ENCODE measurements at regions not wholly inside any gene's neighbourhood (a gene's known extent, or its start where the extent isn't known, plus 50 kb on each side); places are given as distances from the start of the nearest gene placed in this dataset.

DNA sequence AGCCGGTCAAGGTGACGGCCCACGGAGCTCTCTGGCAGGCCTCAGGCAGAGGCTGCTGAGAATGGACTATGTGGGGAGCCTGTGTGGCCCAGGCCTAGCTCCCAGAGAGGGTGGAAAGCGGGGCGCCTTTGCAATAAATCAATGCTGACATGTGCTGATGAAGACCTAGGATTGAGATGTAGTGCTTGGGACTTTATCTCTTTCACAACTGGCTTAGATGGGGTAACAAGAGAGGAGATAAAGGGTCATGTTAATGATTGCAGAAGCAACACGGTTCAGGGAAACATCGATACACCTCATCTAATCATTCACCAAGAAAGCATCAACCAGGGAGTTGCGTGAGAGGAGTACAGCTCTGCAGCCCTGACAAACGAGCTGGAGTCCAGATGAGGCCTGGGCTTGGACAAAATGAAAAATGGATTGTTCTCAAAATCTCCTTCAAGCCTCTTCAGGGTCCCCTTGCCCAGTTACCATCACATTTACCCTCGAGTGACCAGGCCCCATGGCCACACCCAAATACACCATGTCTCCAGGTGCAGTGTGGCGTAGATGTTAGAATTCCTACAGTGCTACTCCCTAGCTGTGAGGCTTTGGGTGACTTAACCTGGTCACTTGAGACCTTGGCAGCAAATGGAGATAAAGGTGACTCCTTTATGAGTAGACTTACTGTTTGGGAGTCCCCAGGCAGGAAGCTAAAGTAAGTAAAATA, 146.4 kb upstream of the LIPC start:
- WGBS, 3 donors: 79 to 93% (median 91%) methylated on average over 11 of the region's 11 CpGs
- Histone ChIP-seq H3K9me3 (no peaks in the 10 kb centered on the region), H3K27ac (no peak overlapping the region), H3K4me3 (no peak overlapping the region), H3K36me3 (ENCODE audit: insufficient read depth in 1 of 2, low read depth in 1 of 2) (no peaks in the 10 kb centered on the region), H3K4me1 (no peaks in the 10 kb centered on the region), H3K27me3 (ENCODE audit: insufficient read depth in 3 of 3, low read length in 2 of 3) (no peaks in the 10 kb centered on the region)
- intact Hi-C loops (cut with DNase I): no loop called here
- ATAC-seq: no peak
- TF ChIP-seq CTCF (IDR thresholded peaks at IDR 0.05): no peak
- DNase-seq: no peak

DNA sequence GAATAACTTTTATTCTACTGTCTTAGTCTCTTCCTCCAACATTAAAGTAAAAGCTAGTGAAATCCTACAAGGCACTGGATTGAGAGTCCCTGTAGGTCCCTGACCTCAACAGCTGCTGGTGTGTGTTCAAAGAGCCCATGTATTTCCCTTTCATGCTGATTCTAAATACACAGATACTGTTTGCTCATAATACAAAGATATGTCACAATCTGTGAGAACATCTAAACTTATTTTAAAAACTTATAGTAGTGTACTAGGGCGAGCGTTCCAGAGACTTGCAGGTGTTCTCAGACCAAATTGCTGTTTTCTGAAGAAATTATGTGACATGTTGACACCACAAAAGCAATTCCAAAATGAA, 145.9 kb upstream of the LIPC start:
- intact Hi-C loops (cut with DNase I): no loop called here
- no peak for ATAC-seq

DNA sequence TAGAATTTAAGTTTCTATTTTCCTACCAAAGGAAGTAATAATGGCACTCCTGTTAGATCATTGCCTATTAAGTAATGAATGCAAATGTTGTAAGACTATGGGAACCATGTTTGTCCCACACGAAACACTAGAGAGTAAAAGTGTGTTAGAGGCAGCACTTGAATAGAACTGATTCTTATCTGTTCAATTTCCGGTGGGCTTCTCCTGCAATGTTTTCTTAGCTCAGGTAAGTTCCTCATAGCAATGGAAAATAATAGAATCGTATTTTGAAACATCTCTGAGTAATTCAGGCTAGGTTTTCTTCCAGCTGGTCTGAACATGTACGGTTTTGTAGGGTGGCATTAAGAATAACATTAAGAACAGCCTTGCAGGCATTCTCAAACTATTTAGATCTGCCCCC, 145.3 kb upstream of the LIPC start:
- Histone ChIP-seq H3K4me3 (no peak overlapping the region), H3K9me3 (no peaks in the 10 kb centered on the region), H3K27ac (no peak overlapping the region), H3K4me1 (no peaks in the 10 kb centered on the region), H3K27me3 (ENCODE audit: insufficient read depth in 3 of 3, low read length in 2 of 3) (no peaks in the 10 kb centered on the region), H3K36me3 (ENCODE audit: insufficient read depth in 1 of 2, low read depth in 1 of 2) (no peaks in the 10 kb centered on the region)
- WGBS, 3 donors: 81 to 84% (median 83%) methylated on average over 4 of the region's 4 CpGs
- intact Hi-C loops (cut with DNase I): no loop called here
- ATAC-seq (no peak), DNase-seq (no peak)
- no peak for TF ChIP-seq CTCF (IDR thresholded peaks at IDR 0.05)

More for the DNA sequence above, 145.9 kb upstream of the LIPC start:
- no peak overlapping the region for H3K27ac ChIP-seq
- H3K27me3 ChIP-seq (ENCODE audit: insufficient read depth in 3 of 3, low read length in 2 of 3): no peaks in the 10 kb centered on the region
- no peak for DNase-seq
- no peaks in the 10 kb centered on the region for H3K36me3 ChIP-seq (ENCODE audit: insufficient read depth in 1 of 2, low read depth in 1 of 2)
- no peak for TF ChIP-seq CTCF (IDR thresholded peaks at IDR 0.05)
- no peaks in the 10 kb centered on the region for H3K9me3 ChIP-seq
- H3K4me1 ChIP-seq: no peaks in the 10 kb centered on the region
- WGBS, 3 donors: 94 to 95% (median 95%) methylated on average over 2 of the region's 2 CpGs
- no peak overlapping the region for H3K4me3 ChIP-seq

DNA sequence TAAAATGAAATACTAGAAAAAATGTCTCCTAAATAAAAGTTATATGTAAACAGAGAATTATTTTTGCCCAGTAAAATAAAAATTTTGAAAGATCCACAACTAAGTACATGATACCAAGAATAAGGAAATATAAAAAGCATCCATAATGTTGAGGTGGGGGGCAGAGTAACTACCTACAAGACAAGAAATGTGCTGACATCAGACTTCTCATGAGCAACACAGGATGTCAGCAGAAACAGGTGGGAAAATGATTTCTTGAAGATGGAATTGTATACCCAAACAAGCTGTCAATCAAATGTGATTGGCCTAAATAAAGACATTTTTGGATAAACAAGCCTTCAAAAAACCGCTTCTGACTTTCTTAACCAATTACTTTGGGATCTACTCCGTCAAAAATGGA, 143.9 kb upstream of the LIPC start:
- no peaks in the 10 kb centered on the region for H3K36me3 ChIP-seq (ENCODE audit: insufficient read depth in 1 of 2, low read depth in 1 of 2)
- no peak overlapping the region for H3K27ac ChIP-seq
- WGBS, 3 donors: 95 to 97% (median 96%) methylated on average over 2 of the region's 2 CpGs
- no peak for TF ChIP-seq CTCF (IDR thresholded peaks at IDR 0.05)
- peaks cover 9% of the 10 kb centered on the region for H3K9me3 ChIP-seq
- no peaks in the 10 kb centered on the region for H3K27me3 ChIP-seq (ENCODE audit: insufficient read depth in 3 of 3, low read length in 2 of 3)
- no peak overlapping the region for H3K4me3 ChIP-seq
- intact Hi-C loops (cut with DNase I): no loop called here
- H3K4me1 ChIP-seq: no peaks in the 10 kb centered on the region
- ATAC-seq (no peak), DNase-seq (no peak)

DNA sequence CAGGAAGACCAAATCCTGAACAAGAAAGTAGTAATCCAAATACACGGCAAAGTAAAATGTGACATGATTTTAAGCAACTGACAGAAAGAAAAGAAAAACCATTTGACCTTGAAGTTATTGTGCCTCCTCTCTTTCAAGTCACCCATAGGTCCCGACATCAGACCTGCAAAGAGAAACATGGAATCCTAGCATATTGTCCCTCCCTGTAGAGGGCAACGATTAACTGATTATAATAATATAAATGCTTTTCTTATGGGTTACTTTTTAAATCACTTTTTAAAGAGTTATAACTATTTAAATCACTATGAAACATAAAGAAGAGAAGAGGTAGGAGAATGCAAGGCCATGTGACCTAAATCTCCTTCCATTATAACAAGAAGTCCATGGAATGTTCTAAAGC, 143.2 kb upstream of the LIPC start:
- Histone ChIP-seq H3K36me3 (ENCODE audit: insufficient read depth in 1 of 2, low read depth in 1 of 2) (no peaks in the 10 kb centered on the region), H3K4me1 (no peaks in the 10 kb centered on the region), H3K9me3 (peaks cover 9% of the 10 kb centered on the region), H3K4me3 (no peak overlapping the region), H3K27me3 (ENCODE audit: insufficient read depth in 3 of 3, low read length in 2 of 3) (no peaks in the 10 kb centered on the region), H3K27ac (no peak overlapping the region)
- no peak for DNase-seq
- 77 to 86% (median 82%) methylated on average over 3 of the region's 3 CpGs for WGBS, 3 donors
- intact Hi-C loops (cut with DNase I): no loop called here
- no peak for ATAC-seq
- TF ChIP-seq CTCF (IDR thresholded peaks at IDR 0.05): no peak

All from psoas muscle (tissue), 7 donors.